H1 (cell line): ENCODE measurements at regions not wholly inside any gene's neighbourhood (a gene's known extent, or its start where the extent isn't known, plus 50 kb on each side); places are given as distances from the start of the nearest gene placed in this dataset.

ENCODE experiments used
- CTCF ChIA-PET: fragments of 300-600 bp; sonication (Branson Sonifier 250); formaldehyde crosslinking; loops from one replicate; lab custom pipeline; 2021; ENCODE audit not compliant: partially characterized antibody; lab: Charles Lee
- POLR2A ChIA-PET: fragments of 300-600 bp; sonication (Branson Sonifier 250); formaldehyde crosslinking; loops from one replicate; lab custom pipeline; 2021; ENCODE audit warnings: inconsistent platforms; ENCODE audit not compliant: partially characterized antibody; lab: Charles Lee
- DNase-seq, 2 experiments: peaks; one replicate each; pipeline versions ENCODE4 v3.0.0 to v3.0.0-alpha.2; 2010 to 2022; ENCODE audit warnings: low spot score in 2 of 2, low read depth in 1 of 2, mixed read lengths in 1 of 2
- FAIRE-seq: peaks from 2 replicates; lab custom pipeline; 2011; peaks lifted over from hg19 to GRCh38; lab: Jason Lieb, UNC
- H2AFZ ChIP-seq: 2 replicates; pipeline ENCODE4 v1.8.1; 2012; ENCODE audit warnings: low read length, inconsistent platforms
- H2AK5ac ChIP-seq: 2 replicates; pipeline ENCODE4 v1.6.1; 2013; ENCODE audit warnings: low read depth, low read length
- H2BK120ac ChIP-seq: replicated peaks from 2 replicates; pipeline ENCODE3; 2013; ENCODE audit warnings: low read depth, low read length, inconsistent platforms
- H2BK12ac ChIP-seq: 2 replicates; pipeline ENCODE4 v1.6.1; 2013; ENCODE audit warnings: low read depth, low read length
- H2BK15ac ChIP-seq: 2 replicates; pipeline ENCODE4 v1.6.1; 2013; ENCODE audit warnings: low read length
- H2BK20ac ChIP-seq: 2 replicates; pipeline ENCODE4 v1.6.1; 2013; ENCODE audit warnings: low read length
- H2BK5ac ChIP-seq: 2 replicates; pipeline ENCODE4 v1.6.1; 2013; ENCODE audit warnings: low read depth, low read length
- H3K14ac ChIP-seq: 2 replicates; pipeline ENCODE4 v1.6.1; 2013; ENCODE audit warnings: inconsistent platforms; ENCODE audit not compliant: insufficient read length
- H3K18ac ChIP-seq: 2 replicates; pipeline ENCODE4 v1.6.1; 2013; ENCODE audit warnings: low read length; ENCODE audit errors: extremely low read depth
- H3K23ac ChIP-seq: 2 replicates; pipeline ENCODE4 v1.6.1; 2013; ENCODE audit warnings: inconsistent platforms; ENCODE audit not compliant: insufficient read length
- H3K23me2 ChIP-seq: 2 replicates; pipeline ENCODE4 v1.6.1; 2013; ENCODE audit warnings: low read depth, low read length
- H3K27ac ChIP-seq: 2 replicates; pipeline ENCODE4 v1.6.1; 2011; ENCODE audit warnings: low read depth, low read length, inconsistent platforms
- H3K27me3 ChIP-seq, 4 experiments: replicated peaks in 1 of 4; 1 replicate in 1 of 4; 2 replicates in 3 of 4; pipeline versions ENCODE4 v1.6.1 to v1.8.1; 2011 to 2013; ENCODE audit warnings: low read length in 3 of 4, mild to moderate bottlenecking in 3 of 4, inconsistent platforms in 2 of 4, mixed read lengths in 2 of 4, moderate library complexity in 1 of 4; ENCODE audit not compliant: control insufficient read depth in 3 of 4, insufficient read depth in 3 of 4; ENCODE audit errors: extremely low read depth in 1 of 4
- H3K36me3 ChIP-seq, 4 experiments: 2 replicates each; pipeline versions ENCODE4 v1.6.1 to v1.8.1; 2011 to 2013; ENCODE audit warnings: mild to moderate bottlenecking in 4 of 4, low read length in 3 of 4, moderate library complexity in 2 of 4, control low read depth in 1 of 4, inconsistent platforms in 1 of 4; ENCODE audit not compliant: insufficient read depth in 4 of 4, control insufficient read depth in 2 of 4
- H3K4ac ChIP-seq: replicated peaks from 2 replicates; pipeline ENCODE3; 2013; ENCODE audit warnings: low read length, low read depth, mixed read lengths, inconsistent platforms; ENCODE audit not compliant: insufficient read length
- H3K4me1 ChIP-seq, 4 experiments: replicated peaks in 1 of 4; 1 replicate in 1 of 4; 2 replicates in 3 of 4; pipeline versions ENCODE4 v1.6.1 to v1.8.1; 2011 to 2013; ENCODE audit warnings: low read length in 3 of 4, inconsistent platforms in 2 of 4, mixed read lengths in 1 of 4; ENCODE audit not compliant: insufficient read depth in 4 of 4, control insufficient read depth in 3 of 4
- H3K4me2 ChIP-seq, 2 experiments: 2 replicates each; pipeline versions ENCODE4 v1.6.1 to v1.8.1; 2011 to 2013; ENCODE audit warnings: low read depth in 2 of 2, low read length in 2 of 2, control low read depth in 1 of 2, inconsistent platforms in 1 of 2, mild to moderate bottlenecking in 1 of 2; ENCODE audit not compliant: insufficient read depth in 1 of 2
- H3K4me3 ChIP-seq, 4 experiments: fragments of 200-600, 300-600 bp in 1 of 4; sonication (generic), shearing (Covaris generic), sonication (Bioruptor Twin) in 1 of 4; 2 replicates each; pipeline versions ENCODE4 v1.5.1 to v1.8.1; 2011 to 2016; ENCODE audit warnings: low read length in 4 of 4, low read depth in 3 of 4, control low read depth in 2 of 4, inconsistent platforms in 2 of 4, mild to moderate bottlenecking in 2 of 4, mixed read lengths in 1 of 4, moderate library complexity in 1 of 4; ENCODE audit not compliant: insufficient read depth in 2 of 4; ENCODE audit errors: extremely low read depth in 1 of 4
- H3K56ac ChIP-seq: replicated peaks from 2 replicates; pipeline ENCODE3; 2013; ENCODE audit warnings: low read depth, mild to moderate bottlenecking, mixed read lengths, low read length, inconsistent platforms; ENCODE audit not compliant: insufficient read length
- H3K79me1 ChIP-seq: 2 replicates; pipeline ENCODE4 v1.6.1; 2013; ENCODE audit warnings: low read depth, low read length, control low read depth
- H3K79me2 ChIP-seq, 2 experiments: 2 replicates each; pipeline versions ENCODE4 v1.6.1 to v1.8.1; 2012 to 2013; ENCODE audit warnings: low read length in 2 of 2, mild to moderate bottlenecking in 2 of 2, inconsistent platforms in 1 of 2; ENCODE audit not compliant: insufficient read depth in 2 of 2, control insufficient read depth in 1 of 2
- H3K9ac ChIP-seq, 4 experiments: replicated peaks in 1 of 4; 1 replicate in 1 of 4; 2 replicates in 3 of 4; pipeline versions ENCODE4 v1.6.1 to v1.8.1; 2011 to 2013; ENCODE audit warnings: low read depth in 3 of 4, low read length in 3 of 4, control low read depth in 2 of 4, mild to moderate bottlenecking in 2 of 4, moderate library complexity in 2 of 4, inconsistent platforms in 1 of 4; ENCODE audit errors: extremely low read depth in 1 of 4
- H3K9me3 ChIP-seq, 2 experiments: 2 replicates each; pipeline versions ENCODE4 v1.6.1 to v1.8.1; 2012 to 2013; ENCODE audit warnings: mild to moderate bottlenecking in 2 of 2, moderate library complexity in 2 of 2, control low read depth in 1 of 2, inconsistent platforms in 1 of 2, low read depth in 1 of 2, low read length in 1 of 2, mixed read lengths in 1 of 2; ENCODE audit not compliant: insufficient read depth in 2 of 2
- H4K20me1 ChIP-seq, 2 experiments: replicated peaks in 1 of 2; 2 replicates each; pipeline versions ENCODE3 to v1.8.1; 2011 to 2013; ENCODE audit warnings: inconsistent platforms in 2 of 2, low read length in 2 of 2, mild to moderate bottlenecking in 1 of 2; ENCODE audit not compliant: insufficient read depth in 2 of 2, control insufficient read depth in 1 of 2
- H4K5ac ChIP-seq: 2 replicates; pipeline ENCODE4 v1.6.1; 2013; ENCODE audit warnings: low read length, low read depth, mixed read lengths, inconsistent platforms; ENCODE audit not compliant: insufficient read length
- H4K8ac ChIP-seq: 2 replicates; pipeline ENCODE4 v1.8.0; 2013; ENCODE audit warnings: mild to moderate bottlenecking, moderate library complexity, low read length, inconsistent platforms; ENCODE audit not compliant: insufficient read depth; ENCODE audit errors: extremely low read depth
- H4K91ac ChIP-seq: replicated peaks from 2 replicates; pipeline ENCODE3; 2013; ENCODE audit warnings: low read length, mixed read lengths, inconsistent platforms; ENCODE audit not compliant: insufficient read length
- GABPA ChIP-seq: IDR thresholded peaks from 2 replicates; pipeline ENCODE4 v1.6.1; 2011; ENCODE audit warnings: mild to moderate bottlenecking, low read length, moderate library complexity, borderline replicate concordance; ENCODE audit not compliant: insufficient read depth
- WGBS, 2 experiments: shearing (Covaris generic) in 1 of 2; methylation state at CpG; one replicate each; pipeline versions ENCODE4 v1.1.6 to v1.1.7; 2013 to 2015; ENCODE audit warnings: low lambda C conversion rate in 2 of 2, mixed read lengths in 2 of 2, inconsistent platforms in 1 of 2, low coverage in 1 of 2, missing lambda C conversion rate in 1 of 2; ENCODE audit not compliant: insufficient replicate concordance in 2 of 2, insufficient coverage in 1 of 2, insufficient read length in 1 of 2; ENCODE audit errors: extremely low coverage in 1 of 2, missing lambda C conversion rate in 1 of 2; 5-methylcytosine and 5-hydroxymethylcytosine counted together

DNA sequence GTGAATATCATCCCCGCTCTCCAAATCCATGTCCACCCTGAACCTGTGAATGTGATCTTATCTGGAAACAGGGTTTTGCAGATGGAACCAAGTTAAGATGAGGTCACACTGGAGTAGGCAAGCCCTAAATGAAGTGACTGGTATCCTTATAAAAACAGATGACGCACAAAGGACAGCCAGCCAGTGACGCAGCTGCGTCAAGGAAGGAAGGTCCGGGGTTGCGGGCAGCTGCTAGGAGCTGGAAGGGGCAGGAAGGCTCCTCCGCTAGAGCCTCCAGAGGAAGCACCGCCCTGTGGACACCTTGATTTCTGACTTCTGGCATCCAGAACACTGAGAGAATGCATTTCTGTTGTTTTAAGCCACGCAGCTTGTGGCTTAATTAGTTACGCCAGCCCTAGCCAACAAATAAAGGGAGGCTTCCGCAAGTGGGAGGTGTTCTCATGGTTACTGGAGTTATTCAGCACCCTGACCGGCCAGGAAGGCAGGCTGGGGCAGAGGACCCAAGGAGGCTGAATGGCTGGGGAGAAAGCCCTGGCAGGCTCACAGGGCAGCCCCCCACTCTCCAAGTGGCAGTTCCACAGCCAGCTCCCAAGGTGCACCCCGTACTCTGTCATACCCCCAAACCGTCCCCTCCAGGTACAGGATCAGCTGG, 127.6 kb upstream of the NCOR2 start:
- Histone ChIP-seq H3K23ac (no peak overlapping the region), H3K9me3 (no peaks in the 10 kb centered on the region), H3K4me2 (no peak overlapping the region), H3K23me2 (no peaks in the 10 kb centered on the region), H3K27me3 (no peaks in the 10 kb centered on the region), H2BK12ac (no peak overlapping the region), H3K79me2 (no peaks in the 10 kb centered on the region), H3K4me1 (no peaks in the 10 kb centered on the region), H2BK120ac (no peak overlapping the region), H2BK20ac (no peak overlapping the region), H2AK5ac (no peak overlapping the region), H3K36me3 (no peaks in the 10 kb centered on the region)
- 87% methylated on average over 14 of the region's 14 CpGs; no CpG with 5 or more reads in 1 of the 2 experiments for WGBS, 2 experiments
- no peak for TF ChIP-seq GABPA
- TF ChIP-seq, all 59 proteins: peak for 0
- H2BK5ac ChIP-seq = no peak overlapping the region
- no peak overlapping the region for H3K4ac ChIP-seq
- no peak for DNase-seq
- FAIRE-seq = no peak
- H3K18ac ChIP-seq = peak overlapping the region; percentile 40; the same call in 1 of the 2 replicates
- no peak overlapping the region for H3K27ac ChIP-seq
- POLR2A ChIA-PET = interaction anchor here (0.6 to 1.5 kb wide), 3 partner anchors 8 to 102 kb away, joined by 3 to 5 read pairs (median 4); no protein-coding TSS in a partner anchor
- no peak overlapping the region for H2AFZ ChIP-seq
- no peak overlapping the region for H4K91ac ChIP-seq
- H2BK15ac ChIP-seq = no peak overlapping the region
- no peak overlapping the region for H3K56ac ChIP-seq
- H4K8ac ChIP-seq = no peak overlapping the region
- CTCF ChIA-PET = interaction anchor here (1.0 to 2.2 kb wide), 6 partner anchors 39 to 316 kb away, joined by 3 to 8 read pairs (median 4); no protein-coding TSS in a partner anchor
- no peak overlapping the region for H3K4me3 ChIP-seq
- no peak overlapping the region for H3K14ac ChIP-seq
- no peak overlapping the region for H3K9ac ChIP-seq
- no peaks in the 10 kb centered on the region for H4K20me1 ChIP-seq
- no peak overlapping the region for H4K5ac ChIP-seq
- no peaks in the 10 kb centered on the region for H3K79me1 ChIP-seq
